ENCODE measurements at regions not wholly inside any gene's neighbourhood (a gene's known extent, or its start where the extent isn't known, plus 50 kb on each side); places are given as distances from the start of the nearest gene placed in this dataset.

DNA sequence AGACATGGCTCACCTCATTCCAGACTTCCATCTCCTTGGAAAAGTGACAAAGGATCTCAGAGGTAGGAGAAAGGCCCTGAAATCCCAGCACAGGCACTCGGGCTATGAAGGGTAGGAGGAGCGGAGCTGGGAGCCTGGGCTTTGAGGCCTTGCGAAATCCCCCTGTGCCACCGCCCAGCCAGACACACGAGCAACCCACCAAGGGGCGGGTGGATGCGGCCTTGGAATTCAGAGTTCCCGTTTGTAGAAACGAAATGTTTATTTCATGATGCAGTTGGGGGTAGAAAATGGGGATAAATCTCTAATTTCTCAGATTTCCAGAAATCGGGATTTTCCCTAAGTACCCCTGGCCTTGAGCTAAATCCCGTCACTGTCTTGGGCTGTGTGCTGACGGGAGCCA, 177.1 kb upstream of the HDAC4 start:
- no peak overlapping the region for H3K4me3 ChIP-seq (ENCODE audit: low read length)
- no peak for DNase-seq (ENCODE audit: low read depth)
- TF ChIP-seq, protein P1, sequence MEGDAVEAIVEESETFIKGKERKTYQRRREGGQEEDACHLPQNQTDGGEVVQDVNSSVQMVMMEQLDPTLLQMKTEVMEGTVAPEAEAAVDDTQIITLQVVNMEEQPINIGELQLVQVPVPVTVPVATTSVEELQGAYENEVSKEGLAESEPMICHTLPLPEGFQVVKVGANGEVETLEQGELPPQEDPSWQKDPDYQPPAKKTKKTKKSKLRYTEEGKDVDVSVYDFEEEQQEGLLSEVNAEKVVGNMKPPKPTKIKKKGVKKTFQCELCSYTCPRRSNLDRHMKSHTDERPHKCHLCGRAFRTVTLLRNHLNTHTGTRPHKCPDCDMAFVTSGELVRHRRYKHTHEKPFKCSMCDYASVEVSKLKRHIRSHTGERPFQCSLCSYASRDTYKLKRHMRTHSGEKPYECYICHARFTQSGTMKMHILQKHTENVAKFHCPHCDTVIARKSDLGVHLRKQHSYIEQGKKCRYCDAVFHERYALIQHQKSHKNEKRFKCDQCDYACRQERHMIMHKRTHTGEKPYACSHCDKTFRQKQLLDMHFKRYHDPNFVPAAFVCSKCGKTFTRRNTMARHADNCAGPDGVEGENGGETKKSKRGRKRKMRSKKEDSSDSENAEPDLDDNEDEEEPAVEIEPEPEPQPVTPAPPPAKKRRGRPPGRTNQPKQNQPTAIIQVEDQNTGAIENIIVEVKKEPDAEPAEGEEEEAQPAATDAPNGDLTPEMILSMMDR (conservative IDR thresholded peaks at IDR 0.05; ENCODE audit: low read length), result no peak

- TF ChIP-seq, protein P1 (conservative IDR thresholded peaks at IDR 0.05; ENCODE audit: low read length), result no peak
- no peak overlapping the region for H3K4me3 ChIP-seq (ENCODE audit: low read length)
- no peak for DNase-seq (ENCODE audit: low read depth)
Measured at GRCh38 chr2:239576784-239577685, 176.2 kb upstream of the HDAC4 start.

GRCh38 chr2:239575931-239576445, 175.2 kb upstream of the HDAC4 start:
- no peak overlapping the region for H3K4me3 ChIP-seq (ENCODE audit: low read length)
- no peak for DNase-seq (ENCODE audit: low read depth)
- TF ChIP-seq, protein P1 (conservative IDR thresholded peaks at IDR 0.05; ENCODE audit: low read length), result no peak

DNA sequence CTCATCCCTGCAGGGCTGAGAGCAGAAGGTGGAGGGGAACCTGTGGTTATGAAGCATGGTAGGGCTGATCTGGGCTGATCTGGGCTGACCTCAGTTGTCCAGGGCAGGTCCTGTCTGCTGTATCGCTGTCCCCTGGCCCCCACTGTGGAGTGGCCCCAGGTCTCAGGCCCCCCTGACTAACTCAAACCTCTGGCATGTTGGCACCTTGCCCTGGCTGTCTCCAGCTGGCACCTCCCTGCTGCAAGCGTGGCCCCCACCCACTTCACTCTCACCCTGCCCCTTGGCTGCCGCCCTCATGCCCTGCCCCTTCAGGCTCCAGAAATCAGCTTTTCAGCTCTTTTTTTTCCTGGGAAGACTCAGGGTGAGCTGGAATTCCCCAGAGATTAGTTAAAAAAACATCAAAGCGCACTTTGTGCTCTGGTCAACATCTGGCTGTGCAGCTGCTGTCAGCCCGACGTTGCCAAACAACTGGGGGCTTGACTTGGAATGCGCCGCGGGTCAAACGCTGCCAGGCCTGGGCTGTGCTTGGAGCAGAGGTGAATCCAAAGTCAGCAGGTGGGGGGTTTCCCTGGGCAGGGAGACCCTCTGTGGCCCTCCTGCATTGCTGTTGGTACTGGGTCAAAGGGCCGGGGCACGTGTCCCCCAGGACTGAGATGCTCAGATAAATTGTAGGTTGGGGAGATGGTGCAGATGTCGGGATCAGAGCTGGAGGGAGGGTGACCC, 173.8 kb upstream of the HDAC4 start:
- peak; percentile 5 for DNase-seq (ENCODE audit: low read depth)
- TF ChIP-seq, protein P1 (conservative IDR thresholded peaks at IDR 0.05; ENCODE audit: low read length), result no peak
- no peak overlapping the region for H3K4me3 ChIP-seq (ENCODE audit: low read length)

- no peak for DNase-seq (ENCODE audit: low read depth)
Measured at GRCh38 chr2:239574054-239574433, 173.2 kb upstream of the HDAC4 start.

DNA sequence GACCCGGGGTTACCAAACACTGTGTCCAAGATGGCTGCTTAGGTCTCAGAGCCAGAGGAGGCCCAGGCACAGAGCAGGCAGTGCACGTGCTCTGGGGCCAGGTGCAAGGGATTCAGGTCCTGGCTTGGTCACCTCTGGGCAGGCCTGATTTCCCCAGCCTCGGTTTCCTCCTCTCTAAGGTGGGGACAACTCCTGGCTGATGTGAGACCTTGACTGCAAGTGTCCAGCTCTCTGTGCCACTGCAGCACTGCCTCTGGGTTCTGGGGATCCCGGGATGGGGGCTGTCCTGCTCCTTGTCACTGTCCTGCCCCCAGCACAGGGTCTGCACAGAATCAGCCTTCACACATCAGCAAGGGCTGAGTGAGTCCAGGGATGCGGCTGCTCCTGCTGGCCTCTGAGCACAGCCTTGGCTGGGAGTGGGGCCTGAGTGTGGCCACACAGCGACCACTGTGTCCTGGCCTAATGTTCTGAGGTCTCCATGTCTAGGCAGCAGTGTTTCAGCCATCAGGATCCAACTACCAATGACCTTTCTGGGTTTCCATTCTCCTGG, 170.2 kb upstream of the HDAC4 start:
- DNase-seq (ENCODE audit: low read depth), result no peak
- TF ChIP-seq, protein P1 (conservative IDR thresholded peaks at IDR 0.05; ENCODE audit: low read length), result no peak
- no peak overlapping the region for H3K4me3 ChIP-seq (ENCODE audit: low read length)

More at GRCh38 chr2:239574054-239574433, 173.2 kb upstream of the HDAC4 start:
- H3K4me3 ChIP-seq (ENCODE audit: low read length), result no peak overlapping the region
- TF ChIP-seq, protein P1 (conservative IDR thresholded peaks at IDR 0.05; ENCODE audit: low read length), result no peak
